ENCODE measurements at regions not wholly inside any gene's neighbourhood (a gene's known extent, or its start where the extent isn't known, plus 50 kb on each side); places are given as distances from the start of the nearest gene placed in this dataset.
"Not testable (repeated sequence)": the region's sequence is repeated elsewhere in the genome, so short reads cannot be mapped to it uniquely, and the experiment has no call there.

DNA sequence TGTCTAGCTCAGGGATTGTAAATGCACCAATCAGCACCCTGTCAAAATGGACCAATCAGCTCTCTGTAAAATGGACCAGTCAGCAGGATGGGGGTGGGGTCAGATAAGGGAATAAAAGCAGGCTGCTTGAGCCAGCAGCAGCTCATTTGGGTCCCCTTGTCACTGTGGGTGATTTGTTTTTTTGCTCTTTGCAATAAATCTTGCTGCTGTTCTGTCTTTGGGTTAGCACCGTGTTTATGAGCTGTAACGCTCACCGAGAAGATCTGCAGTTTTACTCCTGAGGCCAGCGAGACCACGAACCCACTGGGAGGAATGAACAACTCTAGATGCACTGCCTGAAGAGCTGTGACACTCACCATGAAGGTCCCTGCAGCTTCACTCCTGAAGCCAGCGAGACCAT is 134.1 kb upstream of the LMNTD1 start:
- H3K36me3 ChIP-seq (ENCODE audit: low read depth) = no peaks in the 10 kb centered on the region
- TF ChIP-seq, protein P1, sequence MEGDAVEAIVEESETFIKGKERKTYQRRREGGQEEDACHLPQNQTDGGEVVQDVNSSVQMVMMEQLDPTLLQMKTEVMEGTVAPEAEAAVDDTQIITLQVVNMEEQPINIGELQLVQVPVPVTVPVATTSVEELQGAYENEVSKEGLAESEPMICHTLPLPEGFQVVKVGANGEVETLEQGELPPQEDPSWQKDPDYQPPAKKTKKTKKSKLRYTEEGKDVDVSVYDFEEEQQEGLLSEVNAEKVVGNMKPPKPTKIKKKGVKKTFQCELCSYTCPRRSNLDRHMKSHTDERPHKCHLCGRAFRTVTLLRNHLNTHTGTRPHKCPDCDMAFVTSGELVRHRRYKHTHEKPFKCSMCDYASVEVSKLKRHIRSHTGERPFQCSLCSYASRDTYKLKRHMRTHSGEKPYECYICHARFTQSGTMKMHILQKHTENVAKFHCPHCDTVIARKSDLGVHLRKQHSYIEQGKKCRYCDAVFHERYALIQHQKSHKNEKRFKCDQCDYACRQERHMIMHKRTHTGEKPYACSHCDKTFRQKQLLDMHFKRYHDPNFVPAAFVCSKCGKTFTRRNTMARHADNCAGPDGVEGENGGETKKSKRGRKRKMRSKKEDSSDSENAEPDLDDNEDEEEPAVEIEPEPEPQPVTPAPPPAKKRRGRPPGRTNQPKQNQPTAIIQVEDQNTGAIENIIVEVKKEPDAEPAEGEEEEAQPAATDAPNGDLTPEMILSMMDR (IDR thresholded peaks at IDR 0.05) = no peak
- no peaks in the 10 kb centered on the region for H3K4me1 ChIP-seq (ENCODE audit: low read depth)
- DNase-seq = no peak
- no peak for ATAC-seq
- H3K9me3 ChIP-seq = no peaks in the 10 kb centered on the region
- intact Hi-C loops (cut with DNase I, micrococcal nuclease) = no loop called here
- H3K4me3 ChIP-seq = no peak overlapping the region

DNA sequence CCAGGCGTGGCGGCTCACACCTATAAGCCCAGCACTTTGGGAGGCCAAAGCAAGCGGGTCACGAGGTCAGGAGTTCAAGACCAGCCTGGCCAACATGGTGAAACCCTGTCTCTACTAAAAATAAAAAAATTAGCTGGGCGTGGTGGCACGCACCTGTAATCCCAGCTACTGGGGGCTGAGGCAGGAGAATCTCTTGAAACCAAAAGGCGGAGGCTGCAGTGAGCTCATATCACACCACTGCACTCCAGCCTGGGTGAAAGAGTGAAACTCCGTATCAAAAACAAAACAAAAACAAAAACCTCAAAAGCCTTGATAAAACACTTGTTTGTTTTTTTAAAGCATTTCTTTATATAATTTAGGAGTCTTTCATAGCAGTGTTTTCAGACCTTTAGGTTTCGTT is 135.8 kb upstream of the LMNTD1 start:
- H3K4me3 ChIP-seq; H3K36me3 ChIP-seq (ENCODE audit: low read depth); DNase-seq; H3K9me3 ChIP-seq; H3K4me1 ChIP-seq (ENCODE audit: low read depth); ATAC-seq; intact Hi-C loops (cut with DNase I, micrococcal nuclease): not testable (repeated sequence)

DNA sequence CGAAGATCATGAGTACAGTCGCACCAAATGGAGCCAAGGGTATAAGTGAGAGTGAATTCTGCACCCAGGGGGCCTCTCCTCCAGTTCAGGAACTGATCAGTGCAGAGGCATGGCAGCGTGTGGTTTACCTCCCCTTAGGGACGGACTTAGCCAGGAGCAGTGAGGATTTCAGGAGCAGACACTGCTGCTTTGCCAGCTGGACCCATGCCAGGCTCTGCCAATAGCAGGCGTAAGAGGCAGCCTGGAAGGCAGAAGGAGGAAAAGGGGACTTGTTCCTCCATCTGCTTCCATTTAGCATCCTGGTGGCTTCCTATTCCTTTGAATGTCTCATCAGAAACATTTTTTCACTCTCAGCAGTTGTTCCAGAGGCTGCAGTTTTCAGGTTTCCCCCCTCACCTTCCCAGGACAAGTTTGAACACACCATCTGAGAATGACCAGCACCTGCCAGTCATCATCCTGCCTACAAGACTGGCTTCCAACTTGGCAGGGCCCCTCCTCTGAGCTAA is 137.0 kb upstream of the LMNTD1 start:
- peak; percentile 50 to 68 (median 55) for DNase-seq
- H3K4me1 ChIP-seq (ENCODE audit: low read depth) = no peaks in the 10 kb centered on the region
- H3K9me3 ChIP-seq = no peaks in the 10 kb centered on the region
- ATAC-seq = peak; percentile 43
- intact Hi-C loops (cut with DNase I, micrococcal nuclease) = no loop called here
- no peaks in the 10 kb centered on the region for H3K36me3 ChIP-seq (ENCODE audit: low read depth)
- no peak overlapping the region for H3K4me3 ChIP-seq
- TF ChIP-seq, protein P1 (IDR thresholded peaks at IDR 0.05) = no peak

DNA sequence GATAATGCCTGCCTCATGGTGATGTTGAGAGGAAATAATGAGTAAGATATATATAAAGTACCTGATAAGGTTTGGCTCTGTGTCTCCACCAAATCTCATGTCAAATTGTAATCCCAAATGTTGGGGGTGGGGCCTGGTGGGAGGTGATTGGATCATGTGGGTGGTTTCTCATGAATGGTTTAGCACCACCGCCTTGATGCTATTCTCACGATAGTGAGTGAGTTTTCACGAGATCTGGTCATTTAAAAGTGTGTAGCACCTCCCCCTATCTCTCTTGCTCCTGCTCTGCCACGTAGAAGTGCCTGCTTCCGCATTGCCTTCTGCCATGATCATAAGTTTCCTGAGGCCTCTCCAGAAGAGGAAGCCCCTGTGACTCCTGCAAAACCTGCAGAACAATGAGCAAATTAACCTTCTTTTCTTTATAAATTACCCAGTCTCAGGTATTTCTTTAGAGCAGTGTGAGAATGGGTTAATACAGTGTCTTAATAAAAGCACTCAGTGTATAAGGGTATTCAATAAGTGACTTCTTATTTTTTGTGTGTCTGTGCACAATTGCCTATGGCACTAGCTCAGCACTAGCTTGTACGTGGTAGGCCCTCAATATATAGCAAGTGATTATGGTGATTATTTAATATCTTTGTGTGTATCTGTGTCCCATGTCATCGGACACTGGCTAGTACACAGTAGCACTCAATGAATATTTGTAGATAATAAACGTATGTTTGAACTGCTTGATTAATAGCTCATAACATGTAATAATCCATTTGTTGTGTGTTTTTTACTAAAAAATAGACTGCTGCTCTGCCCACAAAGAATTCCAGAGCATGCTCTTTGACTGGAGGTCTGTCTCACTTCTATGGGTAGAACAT is 138.1 kb upstream of the LMNTD1 start:
- TF ChIP-seq, protein P1 (IDR thresholded peaks at IDR 0.05) = no peak
- Histone ChIP-seq H3K4me1 (ENCODE audit: low read depth) (no peaks in the 10 kb centered on the region), H3K4me3 (no peak overlapping the region), H3K36me3 (ENCODE audit: low read depth) (no peaks in the 10 kb centered on the region), H3K9me3 (no peaks in the 10 kb centered on the region)
- DNase-seq = no peak
- intact Hi-C loops (cut with DNase I, micrococcal nuclease) = no loop called here
- no peak for ATAC-seq

DNA sequence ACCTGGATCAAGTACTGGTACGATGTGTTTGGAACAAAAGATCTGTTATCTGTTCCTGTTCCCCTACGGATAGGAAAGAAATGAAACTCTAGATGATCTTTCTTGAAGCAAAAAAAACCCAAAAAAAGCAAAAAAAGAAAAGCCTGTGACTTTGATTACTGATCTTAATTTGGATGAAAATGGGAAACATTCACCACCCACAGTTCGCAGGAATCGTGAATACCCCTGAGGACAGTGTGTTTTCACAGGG is 138.7 kb upstream of the LMNTD1 start:
- TF ChIP-seq, protein P1 (IDR thresholded peaks at IDR 0.05) = no peak
- H3K4me3 ChIP-seq = no peak overlapping the region
- H3K9me3 ChIP-seq = no peaks in the 10 kb centered on the region
- no peak for DNase-seq
- intact Hi-C loops (cut with DNase I, micrococcal nuclease) = no loop called here
- no peaks in the 10 kb centered on the region for H3K4me1 ChIP-seq (ENCODE audit: low read depth)
- no peak for ATAC-seq
- no peaks in the 10 kb centered on the region for H3K36me3 ChIP-seq (ENCODE audit: low read depth)

DNA sequence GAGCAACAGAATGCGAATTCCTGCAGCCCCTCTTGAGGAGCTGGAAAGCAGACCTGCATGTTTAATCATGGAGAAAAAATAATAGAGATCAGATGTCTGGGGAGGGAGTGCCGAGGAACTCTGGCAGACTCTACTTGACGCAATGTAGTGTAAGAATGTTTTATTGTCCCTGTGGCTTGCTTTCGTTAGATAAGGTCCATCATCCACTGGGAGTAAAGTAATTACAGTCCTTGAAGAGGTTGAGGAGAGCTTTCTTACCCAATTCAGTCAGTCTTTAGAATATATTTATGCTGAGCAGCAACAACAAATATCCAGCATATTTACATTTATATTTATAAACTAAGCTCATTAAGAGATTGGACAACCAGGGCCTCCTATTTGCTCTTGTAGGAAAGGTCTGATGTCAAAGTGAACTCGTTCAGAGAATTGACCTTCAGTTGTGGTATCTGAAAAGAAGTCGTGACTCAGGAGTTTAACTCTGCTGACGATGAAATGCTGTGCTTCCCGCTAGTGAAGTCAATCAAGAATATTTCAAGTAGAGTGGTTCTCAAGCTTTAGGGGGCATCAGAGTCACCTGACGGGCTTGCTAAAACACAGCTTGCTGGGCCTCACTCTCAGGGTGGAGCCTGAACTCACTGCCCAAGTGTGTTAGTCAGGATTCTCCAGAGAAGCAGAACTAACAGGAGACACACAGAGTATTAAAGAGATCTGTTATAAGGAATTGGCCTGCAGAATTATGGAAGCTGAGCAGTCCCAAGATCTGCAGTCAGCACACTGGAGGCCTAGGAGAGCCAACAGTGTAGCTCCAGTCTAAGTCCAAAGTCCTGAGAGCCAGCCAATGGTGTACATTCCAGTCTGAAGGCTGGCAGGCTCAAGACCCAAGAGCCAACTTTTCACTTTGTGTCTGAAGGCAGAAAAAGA is 139.3 kb upstream of the LMNTD1 start:
- DNase-seq (no peak), ATAC-seq (peak; percentile 68)
- TF ChIP-seq, protein P1 (IDR thresholded peaks at IDR 0.05) = no peak
- H3K4me1 ChIP-seq (ENCODE audit: low read depth) = no peaks in the 10 kb centered on the region
- no peak overlapping the region for H3K4me3 ChIP-seq
- no peaks in the 10 kb centered on the region for H3K36me3 ChIP-seq (ENCODE audit: low read depth)
- intact Hi-C loops (cut with DNase I, micrococcal nuclease) = no loop called here
- H3K9me3 ChIP-seq = no peaks in the 10 kb centered on the region

Measured in mucosa of descending colon (tissue), 3 donors.